GM12892 (cell line): ENCODE measurements at regions not wholly inside any gene's neighbourhood (a gene's known extent, or its start where the extent isn't known, plus 50 kb on each side); places are given as distances from the start of the nearest gene placed in this dataset.
"Not testable (repeated sequence)": the region's sequence is repeated elsewhere in the genome, so short reads cannot be mapped to it uniquely, and the experiment has no call there.

Experiments
- DNase-seq: peaks from one replicate; pipeline ENCODE4 v3.0.0; 2011; ENCODE audit not compliant: insufficient read length
- FAIRE-seq: peaks from 2 replicates; lab custom pipeline; 2011; peaks lifted over from hg19 to GRCh38; lab: Jason Lieb, UNC
- POLR2A ChIP-seq: IDR thresholded peaks from 2 replicates; pipeline ENCODE4 v1.6.1; 2011; ENCODE audit warnings: low read depth, low read length, control low read depth
- POLR2AphosphoS5 ChIP-seq: IDR thresholded peaks from 2 replicates; pipeline ENCODE4 v1.6.1; 2011; ENCODE audit warnings: low read depth, low read length, control low read depth
- TAF1 ChIP-seq: IDR thresholded peaks from 2 replicates; pipeline ENCODE4 v1.6.1; 2011; ENCODE audit warnings: low read depth, mild to moderate bottlenecking, control low read depth, low read length, borderline replicate concordance

DNA sequence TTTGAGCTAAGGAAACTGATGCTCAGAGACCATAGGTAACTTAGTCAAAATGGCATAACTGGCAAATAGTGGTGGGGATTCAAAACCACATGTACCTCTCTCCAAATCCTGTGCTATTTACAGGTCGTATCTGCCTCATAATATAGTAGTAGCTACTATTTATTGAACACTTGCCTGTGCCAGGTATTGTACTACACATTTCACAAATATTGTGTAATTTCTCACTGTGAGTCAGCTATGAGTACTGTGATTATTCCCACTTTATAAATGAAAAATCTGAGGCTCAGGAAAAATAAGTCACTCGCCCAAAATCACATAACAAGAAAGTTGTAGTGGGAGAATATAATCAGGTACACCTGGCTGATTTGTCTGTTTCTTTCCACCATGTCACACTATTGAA lies 199.8 kb upstream of the FAT3 start:
- FAIRE-seq (no peak), DNase-seq (no peak)
- TF ChIP-seq TAF1 (no peak), POLR2AphosphoS5 (no peak), POLR2A (no peak)

- DNase-seq: no peak
- no peak for FAIRE-seq
- TF ChIP-seq TAF1 (no peak), POLR2AphosphoS5 (no peak), POLR2A (no peak)
Measured at GRCh38 chr11:92022499-92022898, 202.1 kb upstream of the FAT3 start.

DNA sequence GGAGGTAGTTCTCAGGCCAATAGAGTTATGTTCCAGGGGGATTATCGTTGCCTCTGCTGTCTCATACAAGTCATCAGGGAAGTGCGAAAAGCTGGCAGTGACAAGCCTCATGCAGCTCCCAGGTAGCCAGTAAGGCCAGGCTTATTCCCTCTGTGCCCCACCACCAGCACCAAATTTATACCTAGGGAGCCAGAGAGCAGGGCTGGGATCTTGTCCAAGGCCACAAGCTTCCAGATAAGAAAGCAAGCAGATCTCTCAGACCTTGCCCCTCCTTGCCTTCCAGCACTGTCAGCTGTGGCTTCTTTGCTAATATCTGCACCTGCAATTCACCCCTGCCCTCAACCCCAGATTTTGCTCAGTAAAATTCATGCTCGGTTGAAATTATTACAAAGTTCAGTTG lies 206.3 kb upstream of the FAT3 start:
- DNase-seq (no peak), FAIRE-seq (no peak)
- TF ChIP-seq POLR2AphosphoS5: no peak
- no peak for TF ChIP-seq TAF1
- no peak for TF ChIP-seq POLR2A

DNA sequence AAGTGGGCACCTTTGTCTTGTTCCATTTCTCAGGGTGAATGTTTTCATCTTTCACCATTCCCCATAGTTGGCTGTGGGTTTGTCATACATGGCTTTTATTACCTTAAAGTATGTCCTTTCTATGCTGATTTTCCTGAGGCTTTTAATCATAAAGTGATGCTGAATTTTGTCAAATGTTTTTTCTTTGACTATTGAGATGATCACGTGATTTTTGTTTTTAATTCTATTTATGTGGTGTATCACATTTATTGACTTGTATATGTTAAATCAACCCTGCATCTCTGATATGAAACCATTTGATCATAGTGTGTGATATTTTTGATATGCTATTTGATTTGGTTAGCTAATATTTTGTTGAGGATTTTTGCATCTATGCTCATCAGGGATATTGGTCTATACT lies 216.4 kb upstream of the FAT3 start:
- TF ChIP-seq POLR2A (no peak), TAF1 (no peak), POLR2AphosphoS5 (no peak)
- DNase-seq (no peak), FAIRE-seq (no peak)

GRCh38 chr11:92002568-92002967 lies 222.1 kb upstream of the FAT3 start:
- no peak for DNase-seq
- TF ChIP-seq TAF1: no peak
- TF ChIP-seq POLR2A: no peak
- no peak for TF ChIP-seq POLR2AphosphoS5
- no peak for FAIRE-seq

DNA sequence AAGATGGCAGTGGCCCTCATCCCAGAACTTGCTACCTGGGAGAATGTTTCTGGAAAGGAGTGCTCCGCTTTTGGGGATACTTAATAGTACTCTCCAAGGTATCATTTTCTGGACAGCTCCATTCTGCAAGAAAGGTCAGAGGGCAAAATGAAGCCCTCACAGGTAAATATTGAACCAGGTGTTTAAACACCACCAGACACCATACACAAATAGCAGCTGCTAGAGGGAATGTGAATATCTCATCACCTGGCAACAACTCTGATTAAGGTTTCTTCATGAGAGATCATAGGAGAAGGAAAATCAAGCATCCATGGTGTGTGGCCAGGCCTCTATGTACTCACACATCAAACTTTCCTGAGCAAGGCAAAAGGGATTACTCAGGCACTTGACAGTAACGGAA lies 226.1 kb upstream of the FAT3 start:
- TF ChIP-seq TAF1 (no peak), POLR2AphosphoS5 (no peak), POLR2A (no peak)
- FAIRE-seq: no peak
- no peak for DNase-seq

DNA sequence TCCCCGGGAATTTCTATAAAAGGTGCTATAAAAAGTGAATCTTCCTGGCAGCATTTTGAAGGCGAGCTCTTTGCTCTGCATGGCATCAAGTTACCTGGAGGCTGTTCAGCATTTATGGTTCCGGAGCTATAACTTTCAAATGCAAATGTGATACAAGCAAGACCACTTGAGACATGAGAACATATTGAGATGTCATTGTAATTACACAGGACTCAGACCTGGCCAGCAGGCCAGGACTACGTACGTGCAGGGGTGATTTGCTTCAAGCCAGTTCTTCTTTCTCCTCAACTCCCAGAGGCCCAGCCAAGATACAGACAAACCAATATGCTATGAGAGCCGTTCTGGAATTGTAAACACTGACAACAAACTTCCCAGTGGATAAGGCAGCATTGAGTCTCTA lies 227.4 kb upstream of the FAT3 start:
- FAIRE-seq (no peak), DNase-seq (no peak)
- no peak for TF ChIP-seq TAF1
- TF ChIP-seq POLR2A: no peak
- TF ChIP-seq POLR2AphosphoS5: no peak

DNA sequence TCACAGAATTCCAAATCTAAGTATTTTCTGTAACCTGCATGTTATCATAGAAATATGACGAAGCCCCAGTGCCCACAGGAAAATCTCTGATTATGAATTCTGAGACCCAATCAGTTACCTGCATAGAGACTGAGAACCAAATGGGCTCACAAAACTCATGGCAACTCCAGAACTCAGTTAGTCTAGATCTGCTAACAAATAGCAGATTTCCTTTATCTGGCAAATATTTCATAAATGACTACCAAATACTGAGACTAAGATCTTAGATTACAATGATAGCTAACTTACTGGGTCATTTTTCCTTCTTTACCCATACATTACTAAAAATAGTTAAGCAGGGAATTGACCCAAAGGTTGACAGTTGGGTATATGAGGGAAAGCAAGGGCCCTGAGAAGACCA lies 228.1 kb upstream of the FAT3 start:
- TF ChIP-seq POLR2A (no peak), TAF1 (no peak), POLR2AphosphoS5 (no peak)
- DNase-seq (no peak), FAIRE-seq (no peak)

- DNase-seq, FAIRE-seq: not testable (repeated sequence)
Measured at GRCh38 chr11:91988443-91988842, 236.2 kb upstream of the FAT3 start.

DNA sequence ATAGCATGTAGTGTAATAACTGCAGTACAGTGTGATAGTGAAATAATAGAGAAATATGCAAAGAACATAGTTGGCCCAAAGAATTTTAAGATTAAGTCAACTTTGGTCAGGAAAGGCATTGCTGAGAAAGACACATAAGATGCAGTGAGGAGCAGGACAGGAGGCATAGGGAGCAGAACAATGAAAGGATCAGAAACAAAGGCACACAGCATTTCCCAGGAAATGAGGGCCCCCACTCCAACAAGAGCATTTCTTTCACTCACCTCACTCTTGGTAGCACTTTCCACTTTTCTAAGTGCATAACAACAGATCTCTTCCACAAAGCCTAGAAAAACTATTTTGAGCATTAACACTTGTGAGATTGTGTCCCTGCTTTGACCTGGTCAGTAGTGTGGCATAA lies 238.4 kb upstream of the FAT3 start:
- FAIRE-seq (no peak), DNase-seq (no peak)
- TF ChIP-seq POLR2AphosphoS5 (no peak), POLR2A (no peak), TAF1 (no peak)

- DNase-seq: no peak
- FAIRE-seq: no peak
- TF ChIP-seq TAF1: no peak
- TF ChIP-seq POLR2AphosphoS5: no peak
- no peak for TF ChIP-seq POLR2A
Measured at GRCh38 chr11:91984033-91984584, 240.5 kb upstream of the FAT3 start.

DNA sequence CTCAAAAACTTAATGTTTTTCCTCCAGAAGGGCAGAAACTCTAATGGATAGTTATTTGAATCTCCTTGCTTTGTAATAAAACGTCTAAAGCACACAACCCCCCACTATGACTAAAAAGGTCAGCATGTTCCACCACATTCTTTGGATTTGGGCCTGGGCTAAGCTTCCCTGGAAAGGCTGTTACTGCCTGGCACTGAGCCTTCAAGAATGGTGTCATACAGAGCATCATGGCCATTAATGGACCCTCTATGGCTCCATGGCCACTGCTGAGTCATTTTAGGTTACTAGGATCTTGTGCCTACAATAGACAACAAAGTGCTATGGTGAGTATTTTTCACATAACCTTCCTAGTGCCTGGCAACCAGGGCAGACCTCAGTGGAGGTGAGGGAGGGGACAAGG lies 242.6 kb upstream of the FAT3 start:
- no peak for FAIRE-seq

GRCh38 chr11:91979775-91980174 lies 244.8 kb upstream of the FAT3 start:
- no peak for TF ChIP-seq TAF1
- no peak for TF ChIP-seq POLR2AphosphoS5
- no peak for TF ChIP-seq POLR2A

More for the DNA sequence above, 242.6 kb upstream of the FAT3 start:
- TF ChIP-seq POLR2AphosphoS5: no peak
- TF ChIP-seq TAF1: no peak
- no peak for TF ChIP-seq POLR2A
- DNase-seq: no peak

More at GRCh38 chr11:91979775-91980174, 244.8 kb upstream of the FAT3 start:
- FAIRE-seq: no peak
- no peak for DNase-seq
